GM23248 (cell line): ENCODE measurements at regions not wholly inside any gene's neighbourhood (a gene's known extent, or its start where the extent isn't known, plus 50 kb on each side); places are given as distances from the start of the nearest gene placed in this dataset.

ENCODE experiments used
- EZH2 ChIP-seq: fragments of 200-600 bp; sonication (generic); IDR thresholded peaks from 2 replicates; pipeline ENCODE4 v1.6.1; 2018; ENCODE audit warnings: antibody characterized with exemption, mild to moderate bottlenecking; ENCODE audit not compliant: insufficient read depth, poor library complexity, severe bottlenecking
- EZH2phosphoT487 ChIP-seq: fragments of 200-600 bp; sonication (generic); IDR thresholded peaks from 2 replicates; pipeline ENCODE4 v1.6.1; 2018; ENCODE audit warnings: antibody characterized with exemption, moderate library complexity, mild to moderate bottlenecking, low read depth; ENCODE audit not compliant: insufficient read depth

- TF ChIP-seq EZH2 (no peak), EZH2phosphoT487 (no peak)
These were observed 61.6 kb upstream of the REG3G start for GRCh38 chr2:78963881-78964280.
